BE2C (cell line): ENCODE measurements at regions not wholly inside any gene's neighbourhood (a gene's known extent, or its start where the extent isn't known, plus 50 kb on each side); places are given as distances from the start of the nearest gene placed in this dataset.

ENCODE experiments used
- DNase-seq: peaks from one replicate; pipeline ENCODE4 v3.0.0-alpha.2; 2020
- H3K27me3 ChIP-seq: fragments of 250-450 bp; sonication (Bioruptor Pico); 2 replicates; pipeline ENCODE4 v1.5.1; 2020; ENCODE audit warnings: mild to moderate bottlenecking
- H3K36me3 ChIP-seq: fragments of 250-450 bp; sonication (Bioruptor Pico); 2 replicates; pipeline ENCODE4 v1.5.1; 2020; ENCODE audit warnings: mild to moderate bottlenecking
- H3K4me1 ChIP-seq: fragments of 250-450 bp; sonication (Bioruptor Pico); 2 replicates; pipeline ENCODE4 v1.5.1; 2020
- H3K4me3 ChIP-seq: 2 replicates; pipeline ENCODE4 v1.5.1; 2011; ENCODE audit warnings: low read depth, low read length
- H3K9me3 ChIP-seq: fragments of 250-450 bp; sonication (Bioruptor Pico); 2 replicates; pipeline ENCODE4 v1.5.1; 2020
- CTCF ChIP-seq: IDR thresholded peaks from 2 replicates; pipeline ENCODE4 v1.5.1; 2012; ENCODE audit warnings: mild to moderate bottlenecking, low read depth, low read length

GRCh38 chr18:73218293-73218692, 350.5 kb upstream of the NETO1 start:
- H3K36me3 ChIP-seq = no peaks in the 10 kb centered on the region
- no peaks in the 10 kb centered on the region for H3K27me3 ChIP-seq
- no peak for TF ChIP-seq CTCF
- no peaks in the 10 kb centered on the region for H3K4me1 ChIP-seq
- no peak for DNase-seq
- no peaks in the 10 kb centered on the region for H3K9me3 ChIP-seq
- no peak overlapping the region for H3K4me3 ChIP-seq

- Histone ChIP-seq H3K27me3 (no peaks in the 10 kb centered on the region), H3K4me3 (no peak overlapping the region), H3K4me1 (no peaks in the 10 kb centered on the region), H3K9me3 (no peaks in the 10 kb centered on the region), H3K36me3 (no peaks in the 10 kb centered on the region)
- DNase-seq = no peak
- no peak for TF ChIP-seq CTCF
Observed at GRCh38 chr18:73214970-73215369, 347.2 kb upstream of the NETO1 start.

- no peaks in the 10 kb centered on the region for H3K4me1 ChIP-seq
- no peaks in the 10 kb centered on the region for H3K36me3 ChIP-seq
- no peak for DNase-seq
- no peaks in the 10 kb centered on the region for H3K9me3 ChIP-seq
- H3K27me3 ChIP-seq = no peaks in the 10 kb centered on the region
- no peak overlapping the region for H3K4me3 ChIP-seq
- TF ChIP-seq CTCF = no peak
Observed at GRCh38 chr18:73212442-73212841, 344.7 kb upstream of the NETO1 start.

GRCh38 chr18:73201940-73202339, 334.2 kb upstream of the NETO1 start:
- Histone ChIP-seq H3K4me1 (no peaks in the 10 kb centered on the region), H3K9me3 (no peaks in the 10 kb centered on the region), H3K27me3 (no peaks in the 10 kb centered on the region), H3K4me3 (no peak overlapping the region), H3K36me3 (no peaks in the 10 kb centered on the region)
- DNase-seq = peak; percentile 5
- TF ChIP-seq CTCF = no peak

GRCh38 chr18:73199151-73199550, 331.4 kb upstream of the NETO1 start:
- no peak for TF ChIP-seq CTCF
- no peaks in the 10 kb centered on the region for H3K36me3 ChIP-seq
- H3K4me1 ChIP-seq = no peaks in the 10 kb centered on the region
- no peak overlapping the region for H3K4me3 ChIP-seq
- no peaks in the 10 kb centered on the region for H3K27me3 ChIP-seq
- no peaks in the 10 kb centered on the region for H3K9me3 ChIP-seq
- no peak for DNase-seq

GRCh38 chr18:73189718-73190117, 321.9 kb upstream of the NETO1 start:
- Histone ChIP-seq H3K36me3 (no peaks in the 10 kb centered on the region), H3K27me3 (no peaks in the 10 kb centered on the region), H3K4me3 (no peak overlapping the region), H3K9me3 (no peaks in the 10 kb centered on the region), H3K4me1 (no peaks in the 10 kb centered on the region)
- TF ChIP-seq CTCF = no peak
- no peak for DNase-seq
